K562 (cell line): ENCODE measurements at regions not wholly inside any gene's neighbourhood (a gene's known extent, or its start where the extent isn't known, plus 50 kb on each side); places are given as distances from the start of the nearest gene placed in this dataset.

ENCODE experiments used
- ATAC-seq: fragments of 200-7000 bp; cut with Tn5 transposase; 3 replicates; pipeline ENCODE4 v1.9.1; 2020; ENCODE audit warnings: moderate library complexity
- BruUV-seq: library from RNA; stranded (reverse); fragments of 400-500 nt; replicated peaks from 2 replicates; lab custom pipeline; 2021; lab: Mats Ljungman, UMichigan
- CTCF ChIA-PET: fragments of 300-600 bp; formaldehyde crosslinking; extraction: SDS; loops from one replicate; lab custom pipeline; 2021; ENCODE audit warnings: low intra/inter-chr PET ratio; lab: Yijun Ruan, JAX
- POLR2A ChIA-PET: fragments of 300-600, 350-650 bp; sonication (Branson Sonifier 250); formaldehyde crosslinking; extraction: SDS; loops from one replicate; lab custom pipeline; 2021; ENCODE audit warnings: antibody characterized with exemption, inconsistent platforms; lab: Yijun Ruan, JAX
- DNase-seq, 4 experiments: peaks; one replicate each; pipeline versions ENCODE4 v3.0.0 to v3.0.0-alpha.2; 2011 to 2018; ENCODE audit warnings: low spot score in 3 of 4, mixed read lengths in 3 of 4; ENCODE audit errors: extremely low read depth in 1 of 4
- FAIRE-seq: peaks from 2 replicates; lab custom pipeline; 2011; peaks lifted over from hg19 to GRCh38; lab: Jason Lieb, UNC
- H2AFZ ChIP-seq: 2 replicates; pipeline ENCODE4 v1.6.0; 2011; ENCODE audit warnings: low read depth, low read length, control low read depth, inconsistent platforms
- H3K27ac ChIP-seq: fragments of 200-600 bp; 3 replicates; pipeline ENCODE4 v1.8.0; 2011; ENCODE audit warnings: low read depth, mild to moderate bottlenecking, control low read depth, inconsistent platforms, low read length, moderate library complexity, mixed read lengths; ENCODE audit errors: extremely low read depth
- H3K27me3 ChIP-seq, 2 experiments: fragments of 300-600 bp in 1 of 2; 2 replicates in 1 of 2; 3 replicates in 1 of 2; pipeline versions ENCODE4 v1.6.0 to v1.8.0; 2011; ENCODE audit warnings: inconsistent platforms in 2 of 2, low read length in 2 of 2, mild to moderate bottlenecking in 1 of 2, mixed read lengths in 1 of 2, moderate library complexity in 1 of 2; ENCODE audit not compliant: control insufficient read depth in 2 of 2, insufficient read depth in 2 of 2
- H3K36me3 ChIP-seq: fragments of 300-600 bp; 3 replicates; pipeline ENCODE4 v1.8.0; 2011; ENCODE audit warnings: mild to moderate bottlenecking, low read length, inconsistent platforms; ENCODE audit not compliant: control insufficient read depth, insufficient read depth
- H3K4me1 ChIP-seq, 2 experiments: fragments of 200-600 bp in 1 of 2; replicated peaks in 1 of 2; 2 replicates in 1 of 2; 3 replicates in 1 of 2; pipeline versions ENCODE4 v1.5.1 to v1.8.0; 2011; ENCODE audit warnings: inconsistent platforms in 2 of 2, low read length in 2 of 2, mild to moderate bottlenecking in 1 of 2, mixed read lengths in 1 of 2, moderate library complexity in 1 of 2; ENCODE audit not compliant: control insufficient read depth in 2 of 2, insufficient read depth in 2 of 2
- H3K4me2 ChIP-seq: 2 replicates; pipeline ENCODE4 v1.6.1; 2011; ENCODE audit warnings: low read length, control low read depth, inconsistent platforms, mixed read lengths; ENCODE audit not compliant: insufficient read depth
- H3K4me3 ChIP-seq: fragments of 200-600 bp; sonication (generic), shearing (Covaris generic); 2 replicates; pipeline ENCODE4 v1.5.1; 2016; ENCODE audit warnings: control low read depth, inconsistent platforms
- H3K79me2 ChIP-seq: fragments of 200-600 bp; 3 replicates; pipeline ENCODE4 v1.8.0; 2011; ENCODE audit warnings: low read length, inconsistent platforms; ENCODE audit not compliant: control insufficient read depth, insufficient read depth
- H3K9ac ChIP-seq, 2 experiments: 2 replicates each; pipeline versions ENCODE4 v1.6.0 to v1.6.1; 2011; ENCODE audit warnings: low read depth in 2 of 2, low read length in 2 of 2, control low read depth in 1 of 2, inconsistent platforms in 1 of 2, mild to moderate bottlenecking in 1 of 2, mixed read lengths in 1 of 2; ENCODE audit not compliant: insufficient read depth in 1 of 2
- H3K9me1 ChIP-seq: one replicate; pipeline ENCODE4 v1.6.0; 2011; ENCODE audit warnings: inconsistent platforms, mild to moderate bottlenecking, low read length, moderate library complexity; ENCODE audit not compliant: control insufficient read depth, insufficient read depth
- H3K9me3 ChIP-seq: replicated peaks from 2 replicates; pipeline ENCODE4 v1.5.1; 2011; ENCODE audit warnings: low read depth, low read length, inconsistent platforms; ENCODE audit not compliant: control insufficient read depth, insufficient read depth
- H4K20me1 ChIP-seq: replicated peaks from 2 replicates; pipeline ENCODE4 v1.6.1; 2011; ENCODE audit warnings: low read length, inconsistent platforms, mixed read lengths; ENCODE audit not compliant: control insufficient read depth, insufficient read depth
- ESRRA ChIP-seq: fragments of 450-650 bp; IDR thresholded peaks from 2 replicates; pipeline ENCODE4 v1.6.1; 2014; ENCODE audit warnings: low read depth, mild to moderate bottlenecking, moderate library complexity, borderline replicate concordance
- KLF1 ChIP-seq: fragments of 450-650 bp; IDR thresholded peaks from 2 replicates; pipeline ENCODE4 v1.6.1; 2016; ENCODE audit warnings: missing genetic modification characterization, missing compliant biosample characterization
- MEIS2 ChIP-seq: fragments of 450-650 bp; IDR thresholded peaks from 2 replicates; pipeline ENCODE4 v1.6.1; 2014; ENCODE audit warnings: mild to moderate bottlenecking; ENCODE audit not compliant: partially characterized antibody
- PRPF4 ChIP-seq: fragments of 200-400 bp; formaldehyde crosslinking; IDR thresholded peaks from one replicate; pipeline ENCODE4 v1.6.1; 2017; ENCODE audit warnings: low read length, low read depth, mild to moderate bottlenecking; ENCODE audit not compliant: insufficient read depth, poor library complexity, severe bottlenecking
- ZNF184 ChIP-seq: sonication (generic); formaldehyde crosslinking; IDR thresholded peaks from 2 replicates; pipeline ENCODE4 v1.5.0; 2020; ENCODE audit warnings: missing genetic modification reagents
- WGBS: fragments of 100-300 bp; shearing (Covaris generic); methylation state at CpG from one replicate; pipeline ENCODE4 v1.1.6; 2016; ENCODE audit warnings: low coverage, mixed read lengths; ENCODE audit not compliant: insufficient coverage; ENCODE audit errors: missing lambda C conversion rate; 5-methylcytosine and 5-hydroxymethylcytosine counted together
- in situ Hi-C: fragments of 300-500 bp; cut with MboI; formaldehyde crosslinking; loops from 4 replicates; pipeline ENCODE4 v1.15.0; 2018; ENCODE audit warnings: inconsistent platforms, mixed read lengths
- intact Hi-C: fragments of 100-400 bp; cut with micrococcal nuclease; formaldehyde crosslinking; loops from 2 replicates; pipeline ENCODE4 v1.14.2; 2022
- TF ChIP-seq, protein P1 (sequence below): IDR thresholded peaks from 2 replicates; pipeline ENCODE4 v1.6.1; 2014; ENCODE audit warnings: antibody characterized with exemption
- TF ChIP-seq, protein P2 (sequence below): sonication (generic); formaldehyde crosslinking; IDR thresholded peaks from 2 replicates; pipeline ENCODE4 v1.9.0; 2022; ENCODE audit warnings: mild to moderate bottlenecking, missing genetic modification reagents
- TF ChIP-seq, protein P3 (sequence below): sonication (generic); formaldehyde crosslinking; IDR thresholded peaks from 2 replicates; pipeline ENCODE4 v1.8.0; 2022; ENCODE audit warnings: missing genetic modification reagents, mild to moderate bottlenecking, borderline replicate concordance

DNA sequence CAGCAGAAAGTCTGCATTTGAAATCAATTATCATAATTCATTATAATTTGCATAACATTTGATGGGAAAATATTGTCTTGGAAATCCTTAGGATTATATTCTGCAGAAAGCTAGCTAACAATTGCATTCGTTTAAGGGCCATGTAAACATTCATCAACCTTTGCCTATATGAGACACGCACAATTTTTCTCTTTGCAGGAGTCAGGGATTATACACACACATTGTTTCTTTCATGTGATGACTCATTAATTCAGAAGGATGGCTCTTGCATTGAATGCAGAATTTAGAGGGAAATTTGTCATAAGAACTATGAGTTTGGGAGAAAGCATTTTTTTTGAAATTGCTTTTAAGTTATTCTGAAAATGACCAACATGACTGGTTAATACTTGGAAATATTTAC is 844.7 kb downstream of the DIPK2A start:
- no peak overlapping the region for H2AFZ ChIP-seq
- no peaks in the 10 kb centered on the region for H4K20me1 ChIP-seq
- H3K4me1 ChIP-seq: no peaks in the 10 kb centered on the region
- TF ChIP-seq PRPF4 (no peak), MEIS2 (no peak), ZNF184 (CRISPR knock-in tag) (no peak), ESRRA (no peak), KLF1 (tag) (no peak)
- TF ChIP-seq, protein P1, sequence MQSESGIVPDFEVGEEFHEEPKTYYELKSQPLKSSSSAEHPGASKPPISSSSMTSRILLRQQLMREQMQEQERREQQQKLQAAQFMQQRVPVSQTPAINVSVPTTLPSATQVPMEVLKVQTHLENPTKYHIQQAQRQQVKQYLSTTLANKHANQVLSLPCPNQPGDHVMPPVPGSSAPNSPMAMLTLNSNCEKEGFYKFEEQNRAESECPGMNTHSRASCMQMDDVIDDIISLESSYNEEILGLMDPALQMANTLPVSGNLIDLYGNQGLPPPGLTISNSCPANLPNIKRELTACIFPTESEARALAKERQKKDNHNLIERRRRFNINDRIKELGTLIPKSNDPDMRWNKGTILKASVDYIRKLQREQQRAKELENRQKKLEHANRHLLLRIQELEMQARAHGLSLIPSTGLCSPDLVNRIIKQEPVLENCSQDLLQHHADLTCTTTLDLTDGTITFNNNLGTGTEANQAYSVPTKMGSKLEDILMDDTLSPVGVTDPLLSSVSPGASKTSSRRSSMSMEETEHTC: no peak
- TF ChIP-seq, protein P2, sequence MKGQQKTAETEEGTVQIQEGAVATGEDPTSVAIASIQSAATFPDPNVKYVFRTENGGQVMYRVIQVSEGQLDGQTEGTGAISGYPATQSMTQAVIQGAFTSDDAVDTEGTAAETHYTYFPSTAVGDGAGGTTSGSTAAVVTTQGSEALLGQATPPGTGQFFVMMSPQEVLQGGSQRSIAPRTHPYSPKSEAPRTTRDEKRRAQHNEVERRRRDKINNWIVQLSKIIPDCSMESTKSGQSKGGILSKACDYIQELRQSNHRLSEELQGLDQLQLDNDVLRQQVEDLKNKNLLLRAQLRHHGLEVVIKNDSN (CRISPR knock-in tag): no peak
- TF ChIP-seq, protein P3, sequence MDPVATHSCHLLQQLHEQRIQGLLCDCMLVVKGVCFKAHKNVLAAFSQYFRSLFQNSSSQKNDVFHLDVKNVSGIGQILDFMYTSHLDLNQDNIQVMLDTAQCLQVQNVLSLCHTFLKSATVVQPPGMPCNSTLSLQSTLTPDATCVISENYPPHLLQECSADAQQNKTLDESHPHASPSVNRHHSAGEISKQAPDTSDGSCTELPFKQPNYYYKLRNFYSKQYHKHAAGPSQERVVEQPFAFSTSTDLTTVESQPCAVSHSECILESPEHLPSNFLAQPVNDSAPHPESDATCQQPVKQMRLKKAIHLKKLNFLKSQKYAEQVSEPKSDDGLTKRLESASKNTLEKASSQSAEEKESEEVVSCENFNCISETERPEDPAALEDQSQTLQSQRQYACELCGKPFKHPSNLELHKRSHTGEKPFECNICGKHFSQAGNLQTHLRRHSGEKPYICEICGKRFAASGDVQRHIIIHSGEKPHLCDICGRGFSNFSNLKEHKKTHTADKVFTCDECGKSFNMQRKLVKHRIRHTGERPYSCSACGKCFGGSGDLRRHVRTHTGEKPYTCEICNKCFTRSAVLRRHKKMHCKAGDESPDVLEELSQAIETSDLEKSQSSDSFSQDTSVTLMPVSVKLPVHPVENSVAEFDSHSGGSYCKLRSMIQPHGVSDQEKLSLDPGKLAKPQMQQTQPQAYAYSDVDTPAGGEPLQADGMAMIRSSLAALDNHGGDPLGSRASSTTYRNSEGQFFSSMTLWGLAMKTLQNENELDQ: no peak
- ChIA-PET POLR2A (no interaction called here), CTCF (no interaction called here)
- no peaks in the 10 kb centered on the region for H3K79me2 ChIP-seq
- BruUV-seq: no TSS peak
- H3K27ac ChIP-seq: no peak overlapping the region
- H3K9me3 ChIP-seq: no peaks in the 10 kb centered on the region
- H3K9me1 ChIP-seq: no peaks in the 10 kb centered on the region
- H3K9ac ChIP-seq: no peak overlapping the region
- DNase-seq (no peak), ATAC-seq (no peak), FAIRE-seq (no peak)
- H3K27me3 ChIP-seq: no peaks in the 10 kb centered on the region
- no peak overlapping the region for H3K4me2 ChIP-seq
- in situ Hi-C loops: no loop called here
- 0% methylated on average over 2 of the region's 2 CpGs for WGBS
- no peak overlapping the region for H3K4me3 ChIP-seq
- no peaks in the 10 kb centered on the region for H3K36me3 ChIP-seq
- intact Hi-C loops: no loop called here
